ENCODE measurements at regions not wholly inside any gene's neighbourhood (a gene's known extent, or its start where the extent isn't known, plus 50 kb on each side); places are given as distances from the start of the nearest gene placed in this dataset.

DNA sequence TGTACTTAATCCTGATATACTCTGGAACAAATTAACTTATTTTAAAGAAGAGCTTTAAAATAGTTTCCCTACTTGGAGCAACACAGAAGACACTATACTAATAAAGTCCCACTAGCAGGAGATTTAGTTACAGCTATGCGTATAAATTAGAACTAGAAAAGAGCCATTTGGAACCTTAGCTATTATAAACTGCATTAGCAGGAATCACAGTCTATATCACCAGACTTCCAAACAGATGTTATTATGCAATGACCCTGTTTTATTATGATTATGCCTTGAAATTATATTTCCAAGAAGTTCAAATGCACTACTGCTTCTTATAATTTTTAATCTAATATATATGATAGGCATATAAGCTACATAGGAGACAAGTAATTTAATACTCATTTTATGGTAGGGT, 95.5 kb upstream of the WDR44 start:
- no peak overlapping the region for H2AFZ ChIP-seq (ENCODE audit: low read depth, low read length)
- no peaks in the 10 kb centered on the region for H3K4me1 ChIP-seq (ENCODE audit: control insufficient read depth, insufficient read depth, low read depth, low read length)

DNA sequence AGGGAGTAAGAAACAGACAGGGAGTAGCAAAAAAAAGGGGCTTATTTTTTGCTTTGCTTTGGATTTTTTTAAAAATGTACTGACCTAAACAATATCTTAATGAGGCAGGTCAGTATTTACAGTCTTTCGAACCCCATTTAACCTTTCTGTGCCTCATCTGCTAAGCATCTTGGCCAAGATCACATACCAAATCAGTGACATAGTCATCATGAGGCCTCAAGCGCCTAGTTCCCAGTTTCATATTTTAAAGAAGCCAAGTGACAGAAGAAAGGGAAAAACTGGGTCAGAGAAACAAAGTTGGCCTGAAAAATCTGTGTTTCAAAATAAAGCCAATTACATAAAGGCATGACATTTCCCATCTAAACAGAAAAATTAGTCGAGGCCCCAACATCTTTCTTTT, 94.6 kb upstream of the WDR44 start:
- Histone ChIP-seq H2BK12ac (ENCODE audit: low read length in 2 of 2) (no peak overlapping the region), H3K4me3 (ENCODE audit: insufficient read depth in 1 of 2, low read depth in 1 of 2, low read length in 2 of 2) (no peak overlapping the region), H3K4me2 (ENCODE audit: low read length, poor library complexity, severe bottlenecking) (no peak overlapping the region), H3K36me3 (ENCODE audit: control insufficient read depth in 1 of 2, insufficient read depth in 2 of 2, low read depth in 1 of 2, low read length in 2 of 2) (no peaks in the 10 kb centered on the region), H3K23ac (ENCODE audit: low read length in 2 of 2) (no peak overlapping the region), H4K8ac (ENCODE audit: low read length) (no peak overlapping the region), H3K79me1 (replicated peaks; ENCODE audit: low read length, poor library complexity, severe bottlenecking) (no peaks in the 10 kb centered on the region), H3K27ac (ENCODE audit: low read length, poor library complexity, severe bottlenecking) (no peak overlapping the region), H3K4ac (ENCODE audit: low read depth in 1 of 2, low read length in 2 of 2) (no peak overlapping the region), H2BK5ac (ENCODE audit: low read depth, low read length, poor library complexity, severe bottlenecking) (no peak overlapping the region), H3K14ac (ENCODE audit: low read length in 2 of 2) (no peak overlapping the region), H2BK15ac (ENCODE audit: low read depth, poor library complexity, severe bottlenecking) (no peak overlapping the region), H3K9me3 (ENCODE audit: control insufficient read depth, low read length) (no peaks in the 10 kb centered on the region), H2AFZ (ENCODE audit: low read depth, low read length) (no peak overlapping the region), H3K9ac (ENCODE audit: low read length) (no peak overlapping the region), H3K4me1 (ENCODE audit: control insufficient read depth, insufficient read depth, low read depth, low read length) (no peaks in the 10 kb centered on the region), H2BK120ac (ENCODE audit: low read depth, low read length) (no peak overlapping the region), H3K18ac (ENCODE audit: low read depth in 1 of 2, low read length in 2 of 2) (no peak overlapping the region), H3K27me3 (ENCODE audit: control insufficient read depth in 1 of 2, insufficient read depth in 1 of 2, low read length in 2 of 2) (no peaks in the 10 kb centered on the region), H4K91ac (ENCODE audit: low read length) (no peak overlapping the region), H2AK5ac (ENCODE audit: low read length, severe bottlenecking) (no peak overlapping the region)
- DNase-seq = no peak
- 45% methylated on average over 2 of the region's 3 CpGs for WGBS

More for the DNA sequence above, 95.5 kb upstream of the WDR44 start:
- no peak for DNase-seq
- Histone ChIP-seq H3K4ac (ENCODE audit: low read depth in 1 of 2, low read length in 2 of 2) (no peak overlapping the region), H3K14ac (ENCODE audit: low read length in 2 of 2) (no peak overlapping the region), H3K27ac (ENCODE audit: low read length, poor library complexity, severe bottlenecking) (no peak overlapping the region), H2BK12ac (ENCODE audit: low read length in 2 of 2) (no peak overlapping the region), H3K9ac (ENCODE audit: low read length) (no peak overlapping the region), H2BK120ac (ENCODE audit: low read depth, low read length) (no peak overlapping the region), H2BK5ac (ENCODE audit: low read depth, low read length, poor library complexity, severe bottlenecking) (no peak overlapping the region), H2BK15ac (ENCODE audit: low read depth, poor library complexity, severe bottlenecking) (no peak overlapping the region), H3K27me3 (ENCODE audit: control insufficient read depth in 1 of 2, insufficient read depth in 1 of 2, low read length in 2 of 2) (no peaks in the 10 kb centered on the region), H3K36me3 (ENCODE audit: control insufficient read depth in 1 of 2, insufficient read depth in 2 of 2, low read depth in 1 of 2, low read length in 2 of 2) (no peaks in the 10 kb centered on the region), H3K9me3 (ENCODE audit: control insufficient read depth, low read length) (no peaks in the 10 kb centered on the region), H3K4me3 (ENCODE audit: insufficient read depth in 1 of 2, low read depth in 1 of 2, low read length in 2 of 2) (no peak overlapping the region), H3K79me1 (replicated peaks; ENCODE audit: low read length, poor library complexity, severe bottlenecking) (no peaks in the 10 kb centered on the region), H3K18ac (ENCODE audit: low read depth in 1 of 2, low read length in 2 of 2) (no peak overlapping the region), H3K4me2 (ENCODE audit: low read length, poor library complexity, severe bottlenecking) (no peak overlapping the region), H4K91ac (ENCODE audit: low read length) (no peak overlapping the region), H4K8ac (ENCODE audit: low read length) (no peak overlapping the region), H2AK5ac (ENCODE audit: low read length, severe bottlenecking) (no peak overlapping the region), H3K23ac (ENCODE audit: low read length in 2 of 2) (no peak overlapping the region)
- no CpG with 5 or more reads among the region's 1 CpG for WGBS

DNA sequence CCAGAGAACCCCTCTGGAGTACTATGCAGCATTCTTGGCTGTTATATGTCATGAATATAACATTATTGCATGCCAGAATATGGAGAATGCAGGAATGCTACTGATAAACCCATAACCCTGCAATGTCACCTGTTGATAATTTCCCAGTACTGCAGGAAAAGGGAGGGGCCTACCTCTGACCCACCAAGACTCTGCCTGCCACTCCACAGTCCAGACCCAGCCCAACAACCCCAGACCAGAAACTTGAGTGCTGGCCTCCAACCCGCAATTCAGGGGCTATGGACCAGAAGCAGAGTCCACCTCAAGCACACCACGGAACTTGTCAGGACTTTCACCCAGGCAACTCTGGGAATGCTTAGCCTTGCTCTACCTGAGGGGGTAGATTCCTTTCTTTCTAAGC, 92.9 kb upstream of the WDR44 start:
- 90% methylated on average over 2 of the region's 2 CpGs for WGBS
- H2AFZ ChIP-seq (ENCODE audit: low read depth, low read length) = no peak overlapping the region
- H2BK15ac ChIP-seq (ENCODE audit: low read depth, poor library complexity, severe bottlenecking) = no peak overlapping the region
- no peaks in the 10 kb centered on the region for H3K36me3 ChIP-seq (ENCODE audit: control insufficient read depth in 1 of 2, insufficient read depth in 2 of 2, low read depth in 1 of 2, low read length in 2 of 2)
- H3K23ac ChIP-seq (ENCODE audit: low read length in 2 of 2) = no peak overlapping the region
- no peak overlapping the region for H2BK120ac ChIP-seq (ENCODE audit: low read depth, low read length)
- no peak overlapping the region for H3K27ac ChIP-seq (ENCODE audit: low read length, poor library complexity, severe bottlenecking)
- no peak overlapping the region for H2AK5ac ChIP-seq (ENCODE audit: low read length, severe bottlenecking)
- H3K79me1 ChIP-seq (replicated peaks; ENCODE audit: low read length, poor library complexity, severe bottlenecking) = no peaks in the 10 kb centered on the region
- H3K4me2 ChIP-seq (ENCODE audit: low read length, poor library complexity, severe bottlenecking) = no peak overlapping the region
- H3K4ac ChIP-seq (ENCODE audit: low read depth in 1 of 2, low read length in 2 of 2) = no peak overlapping the region
- no peak overlapping the region for H3K9ac ChIP-seq (ENCODE audit: low read length)
- no peaks in the 10 kb centered on the region for H3K27me3 ChIP-seq (ENCODE audit: control insufficient read depth in 1 of 2, insufficient read depth in 1 of 2, low read length in 2 of 2)
- no peak overlapping the region for H2BK12ac ChIP-seq (ENCODE audit: low read length in 2 of 2)
- H3K4me1 ChIP-seq (ENCODE audit: control insufficient read depth, insufficient read depth, low read depth, low read length) = no peaks in the 10 kb centered on the region
- H2BK5ac ChIP-seq (ENCODE audit: low read depth, low read length, poor library complexity, severe bottlenecking) = no peak overlapping the region
- H4K8ac ChIP-seq (ENCODE audit: low read length) = no peak overlapping the region
- H3K14ac ChIP-seq (ENCODE audit: low read length in 2 of 2) = no peak overlapping the region
- no peak overlapping the region for H3K18ac ChIP-seq (ENCODE audit: low read depth in 1 of 2, low read length in 2 of 2)
- no peak for DNase-seq
- no peak overlapping the region for H4K91ac ChIP-seq (ENCODE audit: low read length)
- H3K9me3 ChIP-seq (ENCODE audit: control insufficient read depth, low read length) = no peaks in the 10 kb centered on the region
- no peak overlapping the region for H3K4me3 ChIP-seq (ENCODE audit: insufficient read depth in 1 of 2, low read depth in 1 of 2, low read length in 2 of 2)

DNA sequence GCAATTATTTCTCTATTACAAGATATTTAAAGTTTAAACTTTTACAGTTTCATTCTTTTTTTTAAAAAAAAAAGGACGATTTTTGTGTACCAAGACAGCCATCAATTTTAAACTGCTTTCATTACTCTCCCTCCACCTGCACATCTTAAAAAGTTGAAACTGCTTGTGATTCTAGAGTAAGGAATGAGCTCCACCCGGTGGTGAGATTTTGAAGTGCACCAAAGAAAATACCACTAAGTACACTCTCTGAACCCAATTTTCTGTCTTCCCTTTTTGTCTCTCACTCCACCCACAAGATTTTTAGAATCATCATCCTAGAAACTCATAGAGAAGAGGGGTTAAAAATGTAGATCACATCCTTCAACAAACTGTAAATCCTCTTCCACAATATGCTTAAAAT, 91.3 kb upstream of the WDR44 start:
- no peak overlapping the region for H2BK5ac ChIP-seq (ENCODE audit: low read depth, low read length, poor library complexity, severe bottlenecking)
- no peaks in the 10 kb centered on the region for H3K4me1 ChIP-seq (ENCODE audit: control insufficient read depth, insufficient read depth, low read depth, low read length)
- no peak overlapping the region for H3K14ac ChIP-seq (ENCODE audit: low read length in 2 of 2)
- no CpG with 5 or more reads among the region's 2 CpGs for WGBS
- no peak overlapping the region for H2AFZ ChIP-seq (ENCODE audit: low read depth, low read length)
- H3K18ac ChIP-seq (ENCODE audit: low read depth in 1 of 2, low read length in 2 of 2) = no peak overlapping the region
- no peak overlapping the region for H3K4me2 ChIP-seq (ENCODE audit: low read length, poor library complexity, severe bottlenecking)
- H3K4ac ChIP-seq (ENCODE audit: low read depth in 1 of 2, low read length in 2 of 2) = no peak overlapping the region
- H2BK120ac ChIP-seq (ENCODE audit: low read depth, low read length) = no peak overlapping the region
- DNase-seq = peak; percentile 26
- H4K8ac ChIP-seq (ENCODE audit: low read length) = no peak overlapping the region
- no peak overlapping the region for H2AK5ac ChIP-seq (ENCODE audit: low read length, severe bottlenecking)
- H3K9ac ChIP-seq (ENCODE audit: low read length) = no peak overlapping the region
- H3K36me3 ChIP-seq (ENCODE audit: control insufficient read depth in 1 of 2, insufficient read depth in 2 of 2, low read depth in 1 of 2, low read length in 2 of 2) = no peaks in the 10 kb centered on the region
- no peak overlapping the region for H2BK12ac ChIP-seq (ENCODE audit: low read length in 2 of 2)
- H2BK15ac ChIP-seq (ENCODE audit: low read depth, poor library complexity, severe bottlenecking) = no peak overlapping the region
- H3K23ac ChIP-seq (ENCODE audit: low read length in 2 of 2) = no peak overlapping the region
- H3K9me3 ChIP-seq (ENCODE audit: control insufficient read depth, low read length) = no peaks in the 10 kb centered on the region
- H3K27ac ChIP-seq (ENCODE audit: low read length, poor library complexity, severe bottlenecking) = no peak overlapping the region
- no peaks in the 10 kb centered on the region for H3K79me1 ChIP-seq (replicated peaks; ENCODE audit: low read length, poor library complexity, severe bottlenecking)
- no peak overlapping the region for H4K91ac ChIP-seq (ENCODE audit: low read length)
- H3K4me3 ChIP-seq (ENCODE audit: insufficient read depth in 1 of 2, low read depth in 1 of 2, low read length in 2 of 2) = no peak overlapping the region
- H3K27me3 ChIP-seq (ENCODE audit: control insufficient read depth in 1 of 2, insufficient read depth in 1 of 2, low read length in 2 of 2) = peaks cover 0 to 9% of the 10 kb centered on the region in 2 experiments
